ENCODE measurements at regions not wholly inside any gene's neighbourhood (a gene's known extent, or its start where the extent isn't known, plus 50 kb on each side); places are given as distances from the start of the nearest gene placed in this dataset.

DNA sequence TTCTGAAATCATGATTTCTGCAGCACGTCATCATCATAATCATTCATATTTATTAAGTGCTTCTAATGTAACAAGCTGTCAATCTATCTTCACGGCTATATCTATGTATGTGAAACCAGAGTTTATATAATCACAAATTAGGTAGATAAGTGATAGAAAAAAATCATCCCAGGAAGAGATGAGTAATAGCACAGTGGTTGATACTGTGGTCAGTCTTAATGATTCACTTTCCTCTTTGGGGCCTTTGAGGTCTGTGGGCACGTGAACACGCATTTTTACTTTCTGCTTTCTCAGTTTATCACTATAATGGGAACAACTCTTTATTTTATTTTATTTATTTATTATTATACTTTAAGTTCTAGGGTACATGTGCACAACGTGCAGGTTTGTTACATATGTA lies 265.9 kb upstream of the NOVA1 start:
- TF ChIP-seq ZNF274 (IDR thresholded peaks at IDR 0.05; ENCODE audit: low read depth, low read length) = no peak
- no peak for TF ChIP-seq YY1 (IDR thresholded peaks at IDR 0.05; ENCODE audit: insufficient read depth, insufficient read length)
- no peak for TF ChIP-seq SUZ12 (IDR thresholded peaks at IDR 0.05; ENCODE audit: extremely low read depth, insufficient read depth, insufficient read length)
